GM18951 (cell line): ENCODE measurements at regions not wholly inside any gene's neighbourhood (a gene's known extent, or its start where the extent isn't known, plus 50 kb on each side); places are given as distances from the start of the nearest gene placed in this dataset.

Source experiments
- POLR2A ChIP-seq: IDR thresholded peaks from 4 replicates; pipeline ENCODE4 v1.6.1; 2011; ENCODE audit warnings: mild to moderate bottlenecking; ENCODE audit not compliant: insufficient read length, insufficient read depth; ENCODE audit errors: extremely low read depth
- in situ Hi-C: fragments of 300-500 bp; cut with MboI; formaldehyde crosslinking; loops from one replicate; pipeline ENCODE4 v1.12.0; 2022; ENCODE audit warnings: low sequenced_read_pairs, mixed read lengths, inconsistent platforms; ENCODE audit not compliant: unreplicated experiment

- in situ Hi-C loops = no loop called here
- TF ChIP-seq POLR2A = no peak
Measured at GRCh38 chr2:38170733-38171132, 94.8 kb upstream of the CYP1B1 start.

- in situ Hi-C loops = no loop called here
- no peak for TF ChIP-seq POLR2A
Measured at GRCh38 chr2:38170067-38170466, 94.1 kb upstream of the CYP1B1 start.

GRCh38 chr2:38168710-38169480, 92.9 kb upstream of the CYP1B1 start:
- no peak for TF ChIP-seq POLR2A
- in situ Hi-C loops = no loop called here

- no peak for TF ChIP-seq POLR2A
- in situ Hi-C loops = no loop called here
Measured at GRCh38 chr2:38167968-38168350, 92.0 kb upstream of the CYP1B1 start.

- no peak for TF ChIP-seq POLR2A
- in situ Hi-C loops = no loop called here
Measured at GRCh38 chr2:38165698-38166097, 89.7 kb upstream of the CYP1B1 start.

- in situ Hi-C loops = no loop called here
- TF ChIP-seq POLR2A = no peak
Measured at GRCh38 chr2:38164881-38165280, 88.9 kb upstream of the CYP1B1 start.

GRCh38 chr2:38163579-38163978, 87.6 kb upstream of the CYP1B1 start:
- in situ Hi-C loops = no loop called here
- TF ChIP-seq POLR2A = no peak

GRCh38 chr2:38163006-38163405, 87.1 kb upstream of the CYP1B1 start:
- in situ Hi-C loops = no loop called here
- no peak for TF ChIP-seq POLR2A

GRCh38 chr2:38160516-38160915, 84.6 kb upstream of the CYP1B1 start:
- no peak for TF ChIP-seq POLR2A
- in situ Hi-C loops = no loop called here

GRCh38 chr2:38159597-38159996, 83.6 kb upstream of the CYP1B1 start:
- no peak for TF ChIP-seq POLR2A
- in situ Hi-C loops = no loop called here

GRCh38 chr2:38159191-38159590, 83.2 kb upstream of the CYP1B1 start:
- in situ Hi-C loops = no loop called here
- TF ChIP-seq POLR2A = no peak

GRCh38 chr2:38158378-38159118, 82.6 kb upstream of the CYP1B1 start:
- no peak for TF ChIP-seq POLR2A
- in situ Hi-C loops = no loop called here

- no peak for TF ChIP-seq POLR2A
- in situ Hi-C loops = no loop called here
Measured at GRCh38 chr2:38156436-38156835, 80.5 kb upstream of the CYP1B1 start.

GRCh38 chr2:38155015-38155414, 79.1 kb upstream of the CYP1B1 start:
- in situ Hi-C loops = no loop called here
- no peak for TF ChIP-seq POLR2A
